ENCODE measurements at regions not wholly inside any gene's neighbourhood (a gene's known extent, or its start where the extent isn't known, plus 50 kb on each side); places are given as distances from the start of the nearest gene placed in this dataset.

DNA sequence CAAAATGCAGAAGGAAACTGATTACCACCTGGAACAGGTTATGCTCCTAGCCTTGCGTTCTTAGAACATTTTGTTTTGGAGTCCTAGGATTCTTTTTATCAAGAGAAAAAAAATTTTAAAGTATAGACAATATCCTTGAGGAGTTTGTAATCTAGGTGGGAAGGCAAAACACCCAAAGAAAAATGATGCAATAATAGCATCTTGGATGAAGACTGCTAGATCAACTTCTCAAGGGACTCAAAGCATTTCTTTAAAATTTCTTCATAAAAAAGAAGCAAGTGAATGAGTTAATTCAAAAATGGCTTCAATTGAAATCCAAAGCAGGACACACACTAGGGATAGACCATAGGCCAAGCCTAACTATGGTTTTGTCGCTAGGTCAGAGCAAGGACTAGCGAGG, 515.8 kb upstream of the ZFHX3 start:
- DNase-seq, result no peak

DNA sequence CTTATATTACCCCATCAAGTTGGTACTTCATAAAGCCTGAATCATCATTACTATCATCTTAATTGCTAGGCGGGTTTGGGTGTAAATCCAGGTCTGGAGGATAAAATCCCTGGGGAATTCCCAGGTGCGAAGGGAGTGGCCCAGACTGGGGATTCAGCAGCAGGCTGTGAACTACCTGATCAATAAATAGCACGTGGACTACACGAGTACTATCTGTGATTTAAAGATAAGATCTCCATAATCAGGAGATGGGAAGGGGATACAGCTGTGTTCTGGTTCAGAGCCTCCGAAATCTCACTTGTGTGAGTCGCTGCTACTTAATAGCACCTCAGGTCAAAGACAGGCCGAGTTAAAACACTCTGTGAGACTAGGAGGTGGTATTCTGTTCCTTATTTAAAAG, 512.6 kb upstream of the ZFHX3 start:
- peak in 1 of 2 experiments; percentile 50 for DNase-seq

DNA sequence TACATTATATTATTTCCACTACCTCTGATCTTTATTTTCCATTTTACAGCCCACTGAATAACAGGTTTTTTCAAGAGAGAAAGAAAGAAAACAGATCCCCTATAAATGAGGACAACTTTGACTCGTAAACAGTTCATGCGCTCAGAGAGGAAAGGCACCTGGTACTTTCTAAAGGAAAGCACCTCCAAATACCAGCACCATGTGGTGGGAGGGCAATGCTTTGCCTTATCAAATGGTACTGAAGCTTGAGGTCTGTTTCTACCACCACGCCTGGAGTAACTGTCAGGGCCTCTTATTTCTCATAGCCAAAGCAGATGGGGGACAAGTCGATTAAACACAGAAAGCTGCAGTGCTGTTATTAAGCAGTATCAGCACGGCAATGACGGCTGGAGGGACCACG, 510.3 kb upstream of the ZFHX3 start:
- no peak for DNase-seq

DNA sequence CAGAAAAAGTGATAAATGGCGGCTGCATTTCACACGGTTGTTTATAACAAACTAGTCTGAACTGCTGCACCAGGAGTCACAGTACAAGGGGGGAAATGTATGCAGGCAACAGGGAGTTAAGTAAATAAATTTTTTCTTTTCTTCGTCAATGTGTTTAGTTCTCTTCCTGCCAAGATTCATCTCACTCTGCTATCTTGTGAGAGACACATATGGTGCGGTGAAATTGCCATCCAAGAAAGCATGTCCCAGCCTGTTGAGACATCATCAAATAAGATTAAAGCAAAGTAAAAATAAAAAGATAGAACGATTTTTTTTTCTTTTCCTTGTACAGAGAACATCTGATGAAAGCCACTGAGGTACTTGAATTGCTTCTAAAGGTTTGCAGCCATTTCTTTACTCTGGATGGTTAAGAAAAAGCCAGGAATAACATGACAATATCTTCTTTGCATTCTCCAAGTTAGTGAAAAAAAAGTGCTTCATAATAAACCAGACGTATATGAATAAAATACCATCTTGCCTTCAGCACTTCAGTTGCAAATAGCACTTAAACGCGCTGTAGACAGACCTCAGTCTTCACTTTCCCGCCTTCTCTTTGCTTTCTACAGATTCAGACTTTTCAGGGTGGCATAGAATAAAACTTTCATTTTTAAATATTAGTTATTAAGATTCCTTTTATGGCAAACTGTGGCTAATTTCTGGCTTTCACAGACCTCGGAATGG, 506.2 kb upstream of the ZFHX3 start:
- DNase-seq, result no peak

DNA sequence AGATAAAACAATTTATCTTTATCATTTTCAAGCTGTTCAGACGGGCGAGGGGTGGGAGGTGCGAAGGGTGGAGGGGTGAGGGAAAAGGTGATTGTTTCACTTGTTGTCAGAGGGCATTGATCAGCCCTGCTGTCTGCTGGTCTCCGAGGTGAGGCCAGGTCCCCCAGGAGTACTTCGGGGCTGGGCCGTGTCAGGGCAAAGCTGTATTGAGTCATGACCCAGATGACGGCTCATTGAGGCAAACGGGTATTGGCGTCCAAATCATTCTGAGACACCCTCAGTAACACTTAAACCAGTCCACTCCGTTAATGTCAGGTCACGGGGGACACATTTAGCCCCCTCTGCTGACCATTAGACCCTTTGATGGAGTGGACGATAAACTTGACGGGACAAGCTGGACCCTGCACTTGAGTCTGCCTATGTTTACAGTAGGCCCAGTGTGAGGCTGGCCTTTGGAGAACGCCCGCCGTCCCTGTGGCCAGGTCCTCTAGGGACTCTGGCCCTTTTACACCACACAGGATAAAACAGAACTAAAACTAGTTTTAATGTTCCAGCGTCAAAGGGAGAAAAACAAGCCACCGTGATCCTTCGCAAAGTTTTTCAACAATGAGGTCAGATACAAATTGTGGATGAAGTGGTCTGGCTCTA, 502.2 kb upstream of the ZFHX3 start:
- DNase-seq, result no peak

DNA sequence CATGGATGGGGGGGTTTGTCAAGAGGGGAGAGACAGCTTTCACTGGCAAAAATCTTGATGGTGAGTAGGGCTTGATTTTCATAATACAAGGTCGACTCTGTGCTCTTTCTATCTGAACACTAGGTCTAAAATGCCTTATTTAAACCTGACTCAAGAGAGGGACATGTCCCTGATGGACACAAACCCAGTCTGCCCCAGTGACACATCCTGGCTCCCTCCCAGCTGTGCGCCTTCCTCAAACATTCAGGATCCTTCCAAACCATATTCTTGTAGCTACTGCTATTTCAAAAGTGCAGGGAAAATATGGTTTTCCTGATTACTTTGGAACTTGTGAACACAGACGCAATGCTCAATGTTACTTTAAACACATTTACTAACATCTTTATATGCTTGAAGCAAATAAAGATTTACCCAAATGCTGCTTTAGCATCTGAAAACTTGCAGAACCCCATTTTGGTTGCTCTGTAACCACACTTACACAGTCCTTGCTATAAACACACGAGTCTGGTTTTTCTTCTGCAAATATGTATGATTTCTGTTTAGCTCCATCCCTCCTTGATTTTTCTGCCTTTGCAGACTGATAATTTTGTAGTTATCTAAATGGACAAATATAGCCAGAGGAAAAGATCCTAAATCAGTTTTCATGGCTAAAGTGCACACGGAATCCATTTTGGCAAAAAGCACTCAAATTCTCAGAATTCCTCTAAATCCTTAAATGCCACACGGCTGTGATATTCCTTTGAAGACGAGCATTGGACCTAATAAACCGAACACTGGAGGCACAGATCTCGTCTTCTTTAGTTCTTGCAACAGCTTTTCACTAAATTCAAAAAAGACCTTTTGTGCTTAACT, 499.9 kb upstream of the ZFHX3 start:
- DNase-seq, result no peak

DNA sequence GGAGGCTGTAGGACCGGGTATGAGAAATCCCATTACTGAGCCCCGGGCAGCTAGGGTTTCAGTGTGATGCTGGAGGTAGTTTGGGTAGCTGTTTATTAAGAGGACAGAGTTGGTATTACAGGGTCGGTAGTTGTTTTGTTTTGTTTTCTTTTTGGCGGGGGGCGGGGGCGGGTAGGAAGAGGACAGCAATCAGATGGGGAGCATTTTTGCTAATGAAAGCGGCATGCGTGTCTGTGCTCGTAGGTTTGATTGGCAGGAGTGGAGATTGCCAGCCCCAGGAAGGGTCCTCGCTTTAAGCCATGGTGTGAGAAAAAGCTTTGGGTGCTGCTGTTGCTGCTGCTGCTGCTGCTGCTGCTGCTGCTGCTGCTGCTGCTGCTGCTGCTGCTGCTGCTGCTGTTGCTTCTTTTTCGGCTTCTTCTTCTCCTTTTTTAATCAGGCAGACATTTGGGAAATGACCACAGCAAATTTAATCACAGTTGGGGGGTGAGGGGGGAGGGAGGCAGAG, 498.5 kb upstream of the ZFHX3 start:
- DNase-seq, result peak in 1 of 2 experiments; percentile 51

DNA sequence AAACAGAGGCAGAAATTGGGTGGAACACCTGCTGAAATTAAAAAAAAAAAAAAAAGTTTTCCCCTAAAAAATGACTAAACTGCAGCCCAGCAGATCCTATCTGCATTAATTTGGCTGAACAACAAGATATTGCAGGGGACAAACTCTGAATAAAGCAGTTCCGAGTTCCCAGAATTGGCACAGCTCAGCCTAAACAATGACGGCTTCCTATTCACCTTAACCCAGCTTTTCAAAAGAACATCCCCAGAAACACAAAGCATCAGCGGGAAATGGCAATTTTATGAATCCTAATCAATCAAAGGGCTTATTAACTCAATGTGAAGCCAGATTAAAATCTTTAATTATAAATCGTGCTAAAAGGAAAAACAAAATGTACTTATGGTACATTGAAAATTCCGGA, 497.8 kb upstream of the ZFHX3 start:
- DNase-seq, result no peak

DNA sequence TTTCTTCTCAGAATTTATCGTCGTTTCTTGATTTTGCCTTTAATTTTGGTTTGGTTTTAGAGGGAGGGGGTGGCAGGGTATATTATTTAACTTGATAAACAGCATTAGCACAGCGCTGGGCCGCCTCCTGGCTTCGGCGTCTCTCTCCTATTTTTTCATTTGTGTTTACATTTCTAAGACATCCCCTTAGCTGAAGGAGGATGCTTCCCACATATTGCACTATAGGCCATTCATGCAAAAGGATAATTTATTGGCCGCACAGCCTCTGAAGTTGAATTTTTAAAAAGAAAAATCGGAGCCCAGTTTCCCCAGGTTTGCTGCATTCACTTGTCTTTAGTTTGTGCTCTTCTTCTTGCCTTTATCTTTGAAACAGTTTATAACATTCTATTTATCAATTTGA, 497.4 kb upstream of the ZFHX3 start:
- no peak for DNase-seq

DNA sequence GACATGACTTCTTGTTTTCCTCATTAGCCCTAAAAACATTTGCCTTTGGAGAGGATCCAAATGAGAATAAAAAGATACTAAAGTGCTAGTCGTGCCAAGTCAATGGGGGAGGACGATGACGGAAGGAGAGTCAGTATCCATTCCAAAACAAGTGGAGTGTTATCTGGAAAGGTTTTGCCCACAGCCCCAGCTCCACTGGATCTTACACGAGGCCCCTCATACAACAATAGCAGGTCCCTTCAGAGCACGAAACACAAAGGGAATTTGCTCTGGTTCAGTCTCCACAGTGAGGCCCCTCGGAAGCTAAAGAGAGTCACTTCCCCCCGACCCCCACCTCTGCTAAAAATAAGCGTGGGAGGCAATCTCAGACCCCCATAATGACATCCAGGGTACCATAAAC, 496.9 kb upstream of the ZFHX3 start:
- DNase-seq, result no peak

DNA sequence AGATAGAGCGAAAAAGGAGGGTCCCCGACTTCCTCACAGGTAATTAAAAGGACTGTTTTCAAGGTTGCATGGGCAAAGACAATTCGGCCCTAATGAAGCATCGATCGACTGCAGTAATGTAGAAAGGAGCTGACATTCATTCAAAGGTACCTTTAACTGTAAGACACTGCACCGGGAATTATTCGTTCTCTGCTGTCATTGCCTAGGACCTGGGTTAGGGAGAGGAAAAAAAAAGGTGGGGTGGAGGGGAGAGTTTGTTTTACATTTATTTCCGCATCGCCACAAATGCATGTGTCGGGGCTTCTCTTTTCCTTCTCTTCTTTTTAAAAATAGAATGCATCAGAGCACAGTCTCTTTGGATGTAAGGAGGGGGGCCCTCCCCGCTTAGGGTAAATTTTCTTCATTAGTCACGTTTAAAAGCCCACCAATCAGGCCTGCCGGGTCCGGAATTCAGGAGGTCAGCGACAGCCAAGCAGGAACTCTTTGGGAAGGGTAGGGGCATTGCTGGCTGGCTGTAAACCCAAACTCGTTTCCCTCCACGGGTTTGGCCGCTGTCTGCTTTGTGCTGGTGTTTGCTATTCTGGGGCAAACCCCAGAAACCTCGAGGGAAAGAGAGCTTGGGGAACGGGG, 496.2 kb upstream of the ZFHX3 start:
- DNase-seq, result no peak

DNA sequence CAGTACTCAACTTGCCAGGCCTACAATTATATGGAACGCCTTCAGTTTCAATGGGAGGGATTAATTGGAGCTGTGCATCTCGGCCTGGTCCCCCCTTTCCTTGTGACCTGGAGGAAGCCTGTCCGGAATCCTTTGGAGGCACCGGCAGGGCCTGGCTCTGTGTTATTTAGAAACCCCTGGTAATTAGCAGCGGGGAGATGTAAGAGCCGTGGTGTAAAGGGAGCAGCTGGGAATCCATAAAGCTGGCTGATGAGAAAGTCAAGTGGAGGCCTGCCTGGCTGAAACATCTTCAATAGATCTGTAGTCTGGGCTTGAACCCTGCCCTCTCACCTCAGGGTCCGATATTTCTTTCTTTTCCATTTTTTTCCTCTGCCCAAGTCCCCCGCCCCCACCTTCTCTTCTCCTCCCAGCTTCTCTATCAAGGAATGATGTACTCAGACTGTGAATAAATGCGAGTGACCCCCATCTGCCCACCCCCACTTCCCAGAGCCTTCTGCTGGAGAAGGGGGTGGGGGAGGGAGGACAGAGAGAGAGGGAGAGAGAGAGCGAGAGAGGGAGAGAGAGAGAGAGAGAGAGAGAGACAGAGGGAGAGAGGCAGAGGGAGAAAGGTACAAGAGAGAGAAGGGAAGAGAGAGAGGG, 495.5 kb upstream of the ZFHX3 start:
- peak; percentile 10 to 58 for DNase-seq

DNA sequence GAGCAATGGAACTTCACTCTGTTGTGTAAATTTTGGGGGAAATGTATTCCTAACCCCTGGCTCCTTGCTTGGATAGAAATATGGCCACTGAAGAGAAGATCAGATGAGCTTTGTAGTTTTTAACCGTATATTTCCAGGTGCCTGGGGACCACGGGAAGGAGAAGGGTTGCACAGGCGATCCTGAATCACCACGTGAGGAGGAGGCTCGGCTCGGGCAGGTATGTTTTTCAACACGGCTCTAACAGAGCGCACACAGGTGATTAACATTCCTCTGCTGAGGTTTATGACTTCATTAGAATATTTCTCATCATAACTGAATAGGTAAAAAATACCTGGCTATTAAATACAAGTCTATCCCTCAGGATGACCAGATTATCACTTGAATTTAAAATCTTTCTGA, 495.0 kb upstream of the ZFHX3 start:
- DNase-seq, result no peak

DNA sequence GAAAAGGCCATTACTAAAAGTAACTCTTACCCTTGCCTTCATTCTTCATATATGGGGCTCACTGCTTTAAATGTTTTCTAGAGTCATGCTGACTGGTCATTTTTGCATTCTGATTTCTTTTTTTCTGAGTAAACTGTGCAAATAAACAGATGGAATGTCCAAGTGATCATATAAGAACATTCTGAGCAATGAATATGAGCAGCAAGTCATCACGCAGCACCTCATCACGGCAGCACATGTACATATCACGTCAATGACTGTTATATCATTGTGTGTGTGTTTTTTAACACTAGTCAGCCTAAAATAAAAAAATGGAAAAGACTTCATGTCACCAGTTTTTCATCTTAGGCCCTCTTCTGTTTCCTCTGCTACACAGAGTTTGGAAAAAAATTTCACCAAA, 490.0 kb upstream of the ZFHX3 start:
- DNase-seq, result no peak

DNA sequence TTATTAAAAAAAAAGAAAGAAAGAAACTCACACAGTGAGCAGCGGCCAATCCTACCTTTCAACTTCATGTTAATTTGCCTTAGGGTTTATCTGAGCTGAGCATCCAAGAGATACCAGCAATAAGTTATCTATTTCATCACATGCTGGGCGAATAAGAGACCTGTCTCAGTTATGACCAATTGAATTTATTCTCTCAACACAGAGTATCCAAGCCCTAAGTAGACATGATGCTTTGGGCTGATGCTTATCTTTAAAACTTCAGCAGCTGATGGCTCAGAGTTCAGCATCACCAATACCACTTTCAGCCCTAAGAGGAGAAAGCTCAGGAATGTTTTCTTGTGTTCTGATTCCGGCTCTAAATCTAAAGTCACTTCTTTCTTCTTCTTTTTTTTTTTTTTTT, 489.0 kb upstream of the ZFHX3 start:
- DNase-seq, result no peak

DNA sequence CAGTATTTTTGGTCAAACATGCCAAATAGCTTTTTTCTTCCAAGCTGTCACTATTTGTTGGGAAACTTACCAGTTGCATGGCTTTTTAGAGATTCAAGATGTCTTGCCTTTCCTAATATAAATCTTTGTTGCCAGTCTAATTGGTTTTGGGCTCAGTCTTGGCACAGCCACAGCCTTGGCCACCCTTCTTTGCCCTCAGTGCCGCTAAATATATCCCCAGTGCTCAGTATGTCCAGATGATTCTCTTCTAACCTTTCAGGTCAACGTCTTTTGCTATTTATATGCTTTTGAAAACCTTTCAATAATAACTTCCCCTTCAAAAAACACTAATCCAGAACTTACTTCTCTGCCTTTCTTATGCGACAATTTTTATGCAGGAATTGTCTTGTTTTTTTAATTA, 483.1 kb upstream of the ZFHX3 start:
- DNase-seq, result no peak

DNA sequence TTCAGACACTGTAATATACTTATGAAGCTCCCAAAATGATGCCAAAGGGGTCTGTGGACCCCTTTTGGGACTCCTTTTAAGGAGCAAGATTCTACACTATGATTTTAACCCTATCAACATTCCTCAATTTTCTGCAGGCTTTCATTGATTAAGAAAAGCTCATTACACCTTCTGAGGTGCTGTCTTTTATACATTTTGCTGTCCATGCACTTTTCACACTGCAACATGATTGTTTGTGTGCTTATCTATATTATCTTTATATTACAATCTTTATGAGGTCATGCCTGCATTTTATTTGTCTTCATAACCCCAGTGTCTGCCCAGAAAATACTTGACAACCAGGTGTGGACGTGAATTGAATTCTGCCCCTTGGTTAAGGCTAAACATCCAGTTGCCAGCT, 482.6 kb upstream of the ZFHX3 start:
- no peak for DNase-seq

DNA sequence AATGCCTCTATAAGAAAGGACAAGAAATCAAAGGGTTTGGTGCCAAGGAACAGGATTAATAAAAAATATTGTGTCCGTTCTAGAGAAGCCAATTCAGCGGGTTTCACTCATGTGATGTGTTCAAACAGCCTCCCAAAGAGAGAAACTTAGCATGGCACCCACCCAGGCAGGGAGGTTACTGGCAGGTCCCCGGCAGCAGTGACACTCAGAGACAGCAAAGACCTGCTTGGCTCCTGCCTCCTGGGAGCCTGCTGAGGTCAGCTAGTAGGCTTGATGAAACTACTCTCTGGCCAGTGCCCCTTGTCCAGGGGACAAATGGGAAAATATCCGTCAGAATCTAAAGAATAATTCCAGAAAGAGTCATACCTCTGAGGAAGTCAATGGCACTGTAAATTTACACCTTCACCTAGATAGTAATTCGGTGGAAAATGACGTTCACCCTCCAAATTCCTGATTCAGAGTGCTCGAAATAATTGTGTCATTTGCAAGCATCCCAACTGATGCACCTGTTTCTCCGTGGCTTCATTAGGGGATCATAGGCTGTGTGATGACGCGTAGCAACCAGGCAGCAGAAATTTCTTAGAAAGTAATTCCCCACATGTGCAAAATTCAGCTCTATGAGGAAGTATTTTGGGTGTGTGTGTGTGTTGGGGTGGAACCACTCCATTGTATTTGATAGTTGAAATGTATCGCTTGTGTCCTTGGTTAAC, 481.5 kb upstream of the ZFHX3 start:
- DNase-seq, result no peak

DNA sequence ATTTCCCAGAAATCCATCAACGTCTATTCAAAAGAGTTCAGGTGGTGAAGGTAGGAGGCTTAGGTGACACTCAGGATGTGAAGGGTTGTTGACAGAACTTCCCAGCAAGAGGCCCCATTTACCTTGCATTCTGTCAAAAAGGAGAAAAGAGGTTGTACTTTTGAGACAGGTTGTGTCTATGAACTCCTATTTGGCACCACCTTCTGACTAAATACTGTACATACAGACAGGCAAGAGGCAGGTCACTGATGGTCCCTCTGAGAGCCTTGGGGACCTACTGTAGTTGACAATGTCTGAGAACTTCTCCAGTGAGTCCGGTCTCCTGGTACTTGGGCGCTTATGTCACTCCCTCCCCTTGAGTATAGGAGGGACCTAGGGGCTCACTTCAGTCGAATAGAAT, 479.3 kb upstream of the ZFHX3 start:
- DNase-seq, result peak in 1 of 2 experiments; percentile 71

DNA sequence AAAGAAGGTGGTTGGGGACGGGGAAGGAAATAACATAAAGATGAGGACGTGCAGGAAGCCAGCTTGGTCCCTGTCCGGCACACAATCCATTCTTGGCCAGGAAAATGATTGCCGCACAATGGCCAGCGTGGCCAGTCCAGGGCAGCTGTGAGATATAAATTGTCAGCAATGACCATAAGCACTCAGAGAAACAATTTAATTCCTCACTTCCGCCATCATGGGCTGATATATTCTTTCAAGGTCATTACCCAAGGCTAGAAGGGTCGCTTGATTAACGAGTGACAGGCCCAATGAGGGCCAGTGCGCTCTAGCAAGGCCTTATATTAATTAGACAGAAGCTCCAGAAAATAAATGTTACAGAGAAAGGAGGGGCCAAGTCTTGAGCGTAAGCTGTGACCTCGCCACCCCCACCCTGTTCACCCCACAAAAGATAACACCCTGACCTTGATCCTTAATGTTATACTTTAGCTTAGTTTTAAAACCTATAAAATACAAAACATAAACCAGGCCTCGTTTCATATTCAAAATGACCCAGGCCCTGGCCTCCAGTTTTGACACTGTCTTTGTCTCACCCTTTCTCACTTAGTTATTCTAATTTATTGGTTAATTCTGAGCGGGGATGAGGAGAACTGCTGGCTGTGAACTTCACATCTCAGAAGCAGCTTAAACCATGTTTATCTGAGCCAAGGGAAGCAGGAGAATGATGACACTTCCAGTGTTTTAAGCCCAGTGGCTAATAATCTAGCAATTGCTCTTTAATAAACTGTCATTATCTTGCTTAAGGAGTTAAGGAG, 478.3 kb upstream of the ZFHX3 start:
- no peak for DNase-seq

DNA sequence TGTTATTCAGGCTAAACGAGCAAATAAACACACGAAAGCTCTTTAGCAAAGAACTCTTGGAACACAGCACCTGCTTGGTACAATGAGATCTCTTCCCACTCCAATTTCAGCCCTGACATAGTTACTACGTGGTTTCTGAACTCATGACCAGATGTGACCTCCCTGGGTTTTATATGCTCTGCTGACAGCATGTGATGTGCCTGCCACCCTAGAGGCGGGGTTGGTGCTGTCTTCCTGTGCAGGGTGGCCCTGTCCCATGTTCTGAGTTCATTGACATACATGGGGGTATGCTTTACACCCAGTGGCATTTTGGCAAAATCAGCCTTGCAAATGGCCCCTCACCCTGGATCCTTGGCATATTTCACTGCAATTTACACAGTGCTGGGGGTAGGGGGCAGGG, 475.3 kb upstream of the ZFHX3 start:
- no peak for DNase-seq

Measured in NCI-H524 (cell line).